ENCODE measurements at regions not wholly inside any gene's neighbourhood (a gene's known extent, or its start where the extent isn't known, plus 50 kb on each side); places are given as distances from the start of the nearest gene placed in this dataset.
"Not testable (repeated sequence)": the region's sequence is repeated elsewhere in the genome, so short reads cannot be mapped to it uniquely, and the experiment has no call there.

DNA sequence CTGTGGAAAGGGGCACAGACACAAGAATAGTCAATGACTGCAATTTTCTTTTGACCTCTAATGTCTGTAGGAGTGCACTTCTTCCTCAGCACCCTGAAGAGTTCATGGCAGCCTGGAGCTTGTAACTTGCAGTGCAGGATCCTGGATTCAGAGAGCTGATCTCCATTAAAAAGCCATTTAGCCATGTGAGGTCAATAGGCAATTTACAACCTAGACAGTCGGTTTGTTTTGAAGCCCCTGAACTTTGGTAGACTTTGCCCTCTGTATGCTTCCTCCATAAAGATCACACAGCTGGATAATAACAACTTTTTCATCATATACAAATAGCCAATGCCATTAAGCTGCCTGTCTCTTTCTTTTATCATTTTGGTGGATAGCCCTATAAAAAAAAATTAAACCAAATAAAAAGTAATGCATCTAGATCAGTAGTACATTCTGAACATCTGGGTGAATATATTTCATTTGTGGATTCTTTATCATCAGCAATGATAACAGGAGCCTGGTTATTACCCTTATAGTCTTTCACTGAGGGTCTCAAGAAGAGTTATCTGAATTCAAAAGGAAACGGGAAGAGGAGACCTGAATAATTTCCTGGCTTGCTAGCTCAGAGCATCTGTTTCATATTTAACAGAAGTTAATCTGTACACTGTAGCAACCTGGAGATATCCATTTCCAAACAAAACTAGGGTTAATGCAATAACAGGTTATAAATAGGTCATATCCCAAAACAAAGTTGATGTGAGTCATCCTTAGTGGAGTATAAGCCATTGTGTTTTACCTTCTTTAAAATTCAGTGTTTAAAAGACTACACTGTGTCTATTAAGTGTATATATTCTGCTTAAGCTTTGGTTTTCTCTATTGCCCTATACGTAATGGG is 193.8 kb upstream of the ACTBL2 start:
- no peak for DNase-seq

GRCh38 chr5:57675236-57675635 is 192.6 kb upstream of the ACTBL2 start:
- no peak for DNase-seq

DNA sequence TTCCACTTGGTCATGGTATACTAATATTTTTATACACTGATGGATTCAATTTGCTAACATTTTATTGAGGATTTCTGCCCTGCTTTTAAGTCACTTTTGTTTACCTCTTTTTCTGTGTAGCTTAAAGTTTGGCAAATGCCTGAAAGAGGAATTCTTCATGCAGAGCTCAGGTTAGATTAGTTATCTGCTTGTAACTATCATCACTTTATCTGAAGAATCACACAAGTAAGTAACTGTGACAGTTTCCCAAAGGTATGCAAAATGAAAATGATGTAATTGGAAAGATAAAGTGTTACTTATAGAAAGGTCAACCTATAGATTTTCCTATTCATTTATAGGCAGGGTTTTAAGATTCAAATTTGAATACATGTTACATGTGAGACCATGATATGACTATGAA is 188.8 kb upstream of the ACTBL2 start:
- no peak for DNase-seq

DNA sequence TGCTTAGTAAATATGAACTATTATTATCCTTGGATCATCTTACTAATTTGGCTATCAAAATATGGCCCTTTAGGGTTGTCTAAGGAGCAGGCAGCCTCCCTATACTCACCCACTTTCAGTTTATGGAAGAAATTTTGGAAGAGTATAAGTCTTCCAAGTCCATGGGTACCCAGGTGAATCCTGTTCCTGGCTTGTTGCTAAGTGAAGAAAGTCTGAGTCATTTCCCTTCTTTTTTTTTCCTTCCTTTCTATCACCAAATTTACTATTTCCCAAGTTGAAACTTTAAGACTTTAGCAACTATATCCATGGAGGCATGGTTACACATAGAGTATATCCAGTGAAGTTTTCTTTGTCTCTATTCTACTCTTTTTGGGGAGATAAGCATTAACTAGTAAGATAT is 184.0 kb upstream of the ACTBL2 start:
- no peak for DNase-seq

DNA sequence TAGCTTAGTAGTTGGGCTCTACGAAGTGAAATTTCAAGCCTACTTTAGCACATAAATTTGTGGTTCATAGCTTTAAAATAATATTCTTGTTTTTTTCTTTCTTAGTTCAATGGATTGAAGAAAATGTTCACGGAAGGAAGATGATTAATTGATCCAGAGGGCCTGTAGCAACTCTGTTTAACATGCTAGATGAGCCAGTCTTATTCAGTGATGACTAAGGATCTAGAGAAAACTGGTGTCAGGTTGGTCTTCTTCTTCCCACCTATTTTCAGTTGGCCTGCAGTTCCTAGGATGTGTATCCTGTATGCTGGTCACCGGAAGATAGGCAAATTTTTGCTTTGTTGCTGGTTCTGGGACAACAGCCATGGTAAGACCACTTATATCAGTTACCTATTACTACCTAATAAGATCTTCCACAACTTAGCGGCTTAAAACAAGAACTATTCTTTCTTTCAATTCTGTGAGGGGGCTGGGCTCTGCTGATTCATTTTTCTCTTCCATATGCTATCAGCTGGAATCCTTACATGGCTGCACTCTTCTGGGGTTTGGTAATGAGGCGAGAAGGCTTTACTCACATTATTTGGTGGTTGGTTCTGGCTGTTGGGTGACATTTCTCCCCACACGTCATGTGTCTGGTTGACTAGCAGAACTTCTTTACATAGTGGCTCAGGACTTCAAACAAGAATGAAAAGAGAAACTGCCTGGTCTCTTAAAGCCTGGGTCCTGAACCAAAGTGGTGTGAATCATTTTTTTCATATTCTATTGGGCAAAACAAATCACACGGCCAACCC is 182.7 kb upstream of the ACTBL2 start:
- no peak for DNase-seq

- no peak for DNase-seq
Measured at GRCh38 chr5:57664700-57665099, 182.1 kb upstream of the ACTBL2 start.

DNA sequence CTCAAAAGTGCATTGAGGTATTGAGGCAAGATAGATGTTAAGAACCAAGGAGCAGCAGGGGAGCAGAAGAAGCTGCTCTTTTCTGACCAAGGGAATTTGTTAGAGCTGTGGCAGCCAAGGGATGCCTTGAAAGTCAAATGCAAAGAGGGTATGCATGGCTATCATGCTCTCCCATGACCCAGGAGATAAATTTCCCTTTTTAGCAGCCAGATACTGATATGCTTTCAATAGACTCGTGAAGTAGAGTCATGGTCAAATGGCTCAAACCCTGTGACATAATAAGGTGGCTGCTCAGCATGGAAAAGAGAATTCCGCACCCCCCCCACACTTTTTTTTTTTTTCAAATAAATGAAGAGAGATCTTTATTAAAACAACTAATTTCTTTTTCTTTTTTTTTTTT is 180.9 kb upstream of the ACTBL2 start:
- DNase-seq: no peak

- DNase-seq: no peak
Measured at GRCh38 chr5:57662991-57663390, 180.4 kb upstream of the ACTBL2 start.

- no peak for DNase-seq
Measured at GRCh38 chr5:57659886-57660285, 177.3 kb upstream of the ACTBL2 start.

DNA sequence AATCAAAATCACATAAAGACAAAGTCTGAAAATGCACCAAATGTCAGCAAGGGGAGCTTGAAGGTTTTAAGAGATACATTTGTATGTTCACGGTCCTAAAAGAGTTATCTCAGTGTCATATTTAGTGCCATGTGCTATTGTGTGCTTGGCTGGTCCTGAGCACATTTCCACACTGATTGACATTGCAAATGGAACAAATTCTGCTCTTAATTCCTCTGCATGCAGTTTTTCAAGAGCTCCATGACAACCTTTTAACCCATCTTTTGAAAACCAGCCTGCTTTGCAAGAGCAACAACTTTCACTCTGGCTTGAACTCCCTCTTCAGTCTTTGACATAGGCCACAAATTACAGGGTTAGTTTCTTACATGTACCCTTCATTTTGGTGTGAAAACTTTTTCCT is 175.4 kb upstream of the ACTBL2 start:
- DNase-seq: no peak

DNA sequence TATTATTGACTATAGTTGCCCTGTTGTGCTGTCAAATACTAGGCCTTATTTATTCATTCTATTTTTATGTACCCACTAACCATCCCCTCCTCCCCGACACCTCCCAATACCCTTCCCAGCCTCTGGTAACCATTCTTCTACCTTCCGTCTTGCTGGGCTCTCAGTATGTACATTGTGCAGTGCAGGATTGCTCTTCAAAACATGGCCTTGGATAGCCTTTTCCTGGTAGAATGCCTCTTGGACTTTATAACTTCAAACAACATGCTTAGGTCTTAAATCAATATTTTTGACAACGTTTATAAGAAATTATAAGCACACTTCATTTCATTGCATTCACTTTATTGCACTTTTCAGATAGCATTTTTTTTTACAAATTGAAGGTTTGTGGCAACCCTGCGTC is 172.6 kb upstream of the ACTBL2 start:
- no peak for DNase-seq

- no peak for DNase-seq
Measured at GRCh38 chr5:57653636-57654290, 171.2 kb upstream of the ACTBL2 start.

DNA sequence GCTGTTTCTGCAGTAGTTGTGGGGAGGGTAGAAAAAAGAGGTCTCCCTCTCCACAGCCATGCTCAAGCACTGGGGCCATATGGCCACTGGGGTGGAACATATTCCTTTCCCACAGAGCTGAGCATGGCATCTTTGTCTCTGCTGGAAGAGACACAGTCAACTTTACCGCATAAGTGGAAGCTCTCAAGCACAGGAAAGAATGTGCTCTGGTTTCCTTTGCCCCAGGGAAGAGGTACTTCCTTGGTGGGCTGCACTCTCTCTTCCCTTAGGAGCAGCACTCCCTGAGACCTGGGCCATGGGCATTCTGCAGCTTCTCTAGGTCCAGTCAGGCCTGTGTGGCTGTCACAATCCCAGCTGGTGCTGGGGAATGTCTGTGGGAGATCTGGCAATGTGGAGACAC is 168.5 kb upstream of the ACTBL2 start:
- no peak for DNase-seq

GRCh38 chr5:57650360-57651069 is 167.9 kb upstream of the ACTBL2 start:
- DNase-seq: no peak

DNA sequence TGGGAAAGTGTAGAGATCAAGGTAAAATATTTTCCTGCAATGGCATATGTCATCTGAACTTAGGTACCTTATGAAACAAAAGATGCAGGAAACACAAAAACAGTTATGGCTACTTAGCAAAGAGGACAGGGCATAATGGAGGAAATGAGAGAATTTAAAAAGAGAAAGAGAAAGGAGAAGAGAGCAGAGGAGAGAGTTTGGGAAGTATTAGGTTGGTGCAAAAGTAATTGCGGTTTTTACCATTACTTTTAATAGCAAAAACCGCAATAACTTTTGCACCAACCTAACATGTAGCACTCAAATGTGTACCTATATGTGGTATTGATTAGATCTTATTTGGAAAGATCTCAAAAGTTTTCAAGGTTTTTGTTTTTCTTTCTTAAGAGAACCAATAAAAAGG is 160.1 kb upstream of the ACTBL2 start:
- DNase-seq: no peak

GRCh38 chr5:57642066-57642465 is 159.5 kb upstream of the ACTBL2 start:
- no peak for DNase-seq

DNA sequence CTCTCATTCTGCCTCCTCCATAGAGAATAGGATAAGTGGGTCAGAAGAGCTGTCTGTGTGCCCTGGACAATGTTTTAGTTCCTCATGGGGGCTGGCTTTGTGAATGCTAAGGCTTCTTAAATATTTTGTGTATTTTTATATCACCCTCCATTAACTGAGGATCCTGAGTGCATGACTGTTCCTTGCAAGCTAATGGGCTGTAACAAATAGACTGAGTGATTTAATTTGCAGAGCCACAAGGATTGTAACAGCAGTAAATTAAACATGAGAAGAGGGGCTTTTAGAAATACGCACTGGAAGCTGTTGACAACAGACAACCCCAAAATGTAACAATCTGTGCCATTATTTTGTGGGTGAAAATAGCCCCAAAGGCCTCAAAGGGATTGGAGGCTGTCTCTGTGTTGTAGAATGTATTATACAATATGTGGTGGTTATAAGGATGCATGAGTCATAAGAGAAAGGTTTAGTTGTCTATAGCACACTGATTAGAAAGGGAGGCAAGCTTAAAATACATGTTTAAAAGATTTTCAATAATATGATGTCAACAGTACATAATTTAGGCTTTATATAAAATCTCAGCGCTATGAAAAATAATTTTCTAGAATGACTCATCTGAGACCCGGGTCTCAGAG is 152.7 kb upstream of the ACTBL2 start:
- no peak for DNase-seq

- DNase-seq: no peak
Measured at GRCh38 chr5:57632937-57633336, 150.3 kb upstream of the ACTBL2 start.

GRCh38 chr5:57631139-57631538 is 148.5 kb upstream of the ACTBL2 start:
- DNase-seq: not testable (repeated sequence)

DNA sequence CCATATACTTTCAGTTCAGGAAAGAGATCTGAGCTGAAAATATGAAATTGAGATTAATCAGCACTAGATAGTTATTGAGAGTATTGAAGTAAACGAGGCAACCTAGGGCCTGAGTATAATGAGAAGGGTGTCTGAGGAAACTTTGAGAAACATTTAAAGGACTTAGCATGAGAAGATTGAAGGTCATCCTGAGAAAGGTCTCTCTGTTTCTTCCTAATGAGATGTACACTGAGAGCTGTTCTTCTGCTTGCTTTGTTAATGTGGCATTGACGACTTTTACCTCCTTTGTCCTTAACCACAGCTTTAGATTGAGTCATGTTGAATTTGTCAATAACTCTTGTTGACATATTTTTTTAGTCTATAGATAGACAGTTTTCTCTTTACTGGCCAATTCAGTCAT is 145.1 kb upstream of the ACTBL2 start:
- no peak for DNase-seq

DNA sequence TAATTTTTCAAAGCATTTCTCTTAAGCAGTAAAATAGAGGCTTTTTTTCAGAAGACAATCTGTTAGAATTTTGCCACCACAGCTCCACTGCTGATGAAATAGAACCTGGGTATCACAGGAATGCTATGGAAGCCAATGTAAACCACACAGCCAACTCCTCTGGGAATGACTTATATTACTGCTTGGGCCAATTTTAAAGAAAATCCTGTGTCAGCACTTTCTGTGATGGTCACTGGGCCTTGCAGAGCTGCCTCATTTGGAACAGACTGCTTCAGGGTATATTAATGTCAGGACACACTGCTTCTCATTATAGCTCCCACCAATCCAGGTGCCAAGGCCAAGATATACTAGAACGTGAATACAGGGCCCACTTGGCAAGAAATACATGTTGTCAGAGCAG is 144.1 kb upstream of the ACTBL2 start:
- no peak for DNase-seq

DNA sequence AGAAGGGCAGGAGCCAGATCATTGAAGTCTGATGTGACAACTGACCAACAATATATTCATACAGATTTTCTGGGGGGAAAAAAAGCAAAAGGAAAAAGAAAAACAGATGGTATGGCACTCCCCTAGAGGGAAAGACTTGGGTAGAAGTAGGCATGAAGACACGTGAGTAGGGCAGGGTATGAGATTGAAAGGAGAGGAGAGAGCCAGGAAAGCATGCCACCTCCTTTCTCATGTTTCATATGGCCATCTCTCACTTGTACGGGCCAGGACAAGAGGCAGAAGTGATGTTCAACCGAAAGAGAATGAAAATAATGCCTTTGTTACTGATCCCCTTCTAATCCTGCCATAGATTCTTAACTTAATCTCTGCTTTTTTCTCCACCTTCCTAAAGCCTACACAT is 139.0 kb upstream of the ACTBL2 start:
- DNase-seq: no peak
